Endodermal cell (in vitro differentiated cells): ENCODE measurements at regions not wholly inside any gene's neighbourhood (a gene's known extent, or its start where the extent isn't known, plus 50 kb on each side); places are given as distances from the start of the nearest gene placed in this dataset.
"Not testable (repeated sequence)": the region's sequence is repeated elsewhere in the genome, so short reads cannot be mapped to it uniquely, and the experiment has no call there.

Source experiments
- DNase-seq: peaks from one replicate; pipeline ENCODE4 v3.0.0-alpha.2; 2017
- H3K27ac ChIP-seq: 2 replicates; pipeline ENCODE4 v1.5.1; 2013; ENCODE audit warnings: mild to moderate bottlenecking, low read depth, low read length, moderate library complexity
- H3K27me3 ChIP-seq: 2 replicates; pipeline ENCODE4 v1.6.1; 2013; ENCODE audit warnings: mild to moderate bottlenecking, low read length, moderate library complexity; ENCODE audit not compliant: insufficient read depth, control insufficient read depth, poor library complexity, severe bottlenecking
- H3K36me3 ChIP-seq: 2 replicates; pipeline ENCODE4 v1.7.0; 2013; ENCODE audit warnings: mild to moderate bottlenecking, low read length, moderate library complexity; ENCODE audit not compliant: control insufficient read depth, insufficient read depth
- H3K4me1 ChIP-seq: one replicate; pipeline ENCODE4 v1.7.0; 2013; ENCODE audit warnings: low read length; ENCODE audit not compliant: control insufficient read depth, insufficient read depth
- H3K4me3 ChIP-seq: 2 replicates; pipeline ENCODE4 v1.5.1; 2013; ENCODE audit warnings: mild to moderate bottlenecking, low read length, moderate library complexity
- H3K9ac ChIP-seq: 2 replicates; pipeline ENCODE4 v1.6.1; 2013; ENCODE audit warnings: mild to moderate bottlenecking, low read length, moderate library complexity; ENCODE audit not compliant: poor library complexity, severe bottlenecking; ENCODE audit errors: extremely low read depth
- H3K9me3 ChIP-seq: 2 replicates; pipeline ENCODE4 v1.6.1; 2013; ENCODE audit warnings: mild to moderate bottlenecking, low read length, moderate library complexity; ENCODE audit not compliant: control insufficient read depth
- H3K27ac Mint-ChIP-seq: 2 replicates; pipeline ENCODE4 v1.8.0; 2020; ENCODE audit warnings: mixed read lengths
- H3K27me3 Mint-ChIP-seq: 2 replicates; pipeline ENCODE4 v1.8.0; 2021; ENCODE audit warnings: mild to moderate bottlenecking, mixed read lengths; ENCODE audit not compliant: insufficient read depth
- H3K36me3 Mint-ChIP-seq: 2 replicates; pipeline ENCODE4 v1.8.0; 2020; ENCODE audit warnings: low read depth, mixed read lengths
- H3K4me1 Mint-ChIP-seq: 2 replicates; pipeline ENCODE4 v1.8.0; 2020; ENCODE audit warnings: mixed read lengths
- H3K4me3 Mint-ChIP-seq: 2 replicates; pipeline ENCODE4 v1.8.0; 2020; ENCODE audit warnings: mild to moderate bottlenecking, moderate library complexity, mixed read lengths
- H3K9me3 Mint-ChIP-seq: 2 replicates; pipeline ENCODE4 v1.8.0; 2020; ENCODE audit warnings: mild to moderate bottlenecking, mixed read lengths
- whole genome bisulfite sequencing, 2 experiments: methylation state at CpG; one replicate each; pipeline versions ENCODE4 v1.1.5 to v1.1.7; 2013; ENCODE audit warnings: missing lambda C conversion rate in 2 of 2, mixed read lengths in 1 of 2; ENCODE audit not compliant: insufficient coverage in 1 of 2, insufficient read length in 1 of 2; 5-methylcytosine and 5-hydroxymethylcytosine counted together
- TF ChIP-seq, protein P1 (sequence below): fragments of 200-600 bp; sonication (generic); conservative IDR thresholded peaks from 2 replicates; pipeline ENCODE4 v1.5.0; 2021; ENCODE audit warnings: antibody characterized with exemption, mild to moderate bottlenecking

DNA sequence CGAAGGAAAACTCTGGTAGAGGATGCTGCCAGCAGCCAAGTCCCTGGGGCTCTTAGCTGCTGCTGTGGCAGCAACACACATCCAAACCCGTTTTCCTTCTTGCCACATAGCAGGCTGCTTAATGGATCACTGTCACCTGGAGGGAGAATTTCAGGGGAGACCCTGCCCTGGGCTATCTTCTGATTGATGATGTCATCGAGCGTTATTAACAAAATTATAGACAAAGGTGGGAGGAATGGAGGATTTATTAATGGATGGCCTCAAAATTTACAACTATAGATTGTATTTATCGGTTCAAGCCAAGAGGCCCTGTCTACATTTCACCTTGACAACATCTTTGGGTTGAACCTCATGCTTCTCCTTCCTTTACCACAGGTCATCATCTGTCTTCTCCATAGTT is 120.8 kb upstream of the PZP start:
- WGBS, 2 experiments, result 88 to 100% methylated on average over 3 to 5 of the region's 5 CpGs
- peaks cover 5% of the 10 kb centered on the region for H3K36me3 Mint-ChIP-seq
- H3K27ac Mint-ChIP-seq, result no peak overlapping the region

DNA sequence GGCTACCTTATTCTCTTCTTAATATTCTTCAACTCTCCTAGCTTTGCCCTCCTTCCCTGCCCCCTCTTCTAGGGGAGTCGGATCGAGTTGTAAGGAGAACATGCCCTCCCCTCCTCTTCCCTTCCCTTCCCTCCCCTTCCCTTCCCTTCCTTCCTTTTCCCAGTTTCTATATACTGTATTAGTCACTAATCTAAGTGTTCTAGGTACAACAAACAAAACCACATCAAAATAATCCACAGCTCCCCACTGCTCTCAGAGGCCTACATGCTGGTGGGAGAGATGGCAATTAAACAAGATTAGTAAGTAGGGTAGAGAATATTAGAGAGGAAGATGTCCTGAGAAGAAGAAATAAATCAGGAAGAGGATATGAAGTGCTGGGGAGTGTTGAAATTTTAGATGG is 119.9 kb upstream of the PZP start:
- Histone ChIP-seq H3K4me3 (no peak overlapping the region), H3K9ac (no peak overlapping the region), H3K4me1 (no peaks in the 10 kb centered on the region), H3K36me3 (no peaks in the 10 kb centered on the region), H3K9me3 (no peaks in the 10 kb centered on the region), H3K27ac (no peak overlapping the region), H3K27me3 (no peaks in the 10 kb centered on the region)
- Mint-ChIP-seq H3K27ac (no peak overlapping the region), H3K9me3 (no peaks in the 10 kb centered on the region), H3K27me3 (no peaks in the 10 kb centered on the region), H3K4me3 (no peak overlapping the region), H3K4me1 (peaks cover 8% of the 10 kb centered on the region), H3K36me3 (peaks cover 5% of the 10 kb centered on the region)
- TF ChIP-seq, protein P1, sequence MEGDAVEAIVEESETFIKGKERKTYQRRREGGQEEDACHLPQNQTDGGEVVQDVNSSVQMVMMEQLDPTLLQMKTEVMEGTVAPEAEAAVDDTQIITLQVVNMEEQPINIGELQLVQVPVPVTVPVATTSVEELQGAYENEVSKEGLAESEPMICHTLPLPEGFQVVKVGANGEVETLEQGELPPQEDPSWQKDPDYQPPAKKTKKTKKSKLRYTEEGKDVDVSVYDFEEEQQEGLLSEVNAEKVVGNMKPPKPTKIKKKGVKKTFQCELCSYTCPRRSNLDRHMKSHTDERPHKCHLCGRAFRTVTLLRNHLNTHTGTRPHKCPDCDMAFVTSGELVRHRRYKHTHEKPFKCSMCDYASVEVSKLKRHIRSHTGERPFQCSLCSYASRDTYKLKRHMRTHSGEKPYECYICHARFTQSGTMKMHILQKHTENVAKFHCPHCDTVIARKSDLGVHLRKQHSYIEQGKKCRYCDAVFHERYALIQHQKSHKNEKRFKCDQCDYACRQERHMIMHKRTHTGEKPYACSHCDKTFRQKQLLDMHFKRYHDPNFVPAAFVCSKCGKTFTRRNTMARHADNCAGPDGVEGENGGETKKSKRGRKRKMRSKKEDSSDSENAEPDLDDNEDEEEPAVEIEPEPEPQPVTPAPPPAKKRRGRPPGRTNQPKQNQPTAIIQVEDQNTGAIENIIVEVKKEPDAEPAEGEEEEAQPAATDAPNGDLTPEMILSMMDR, result no peak
- no peak for DNase-seq
- no CpG with 5 or more reads among the region's 2 CpGs for WGBS, 2 experiments

More for the DNA sequence above, 120.8 kb upstream of the PZP start:
- Histone ChIP-seq H3K36me3 (no peaks in the 10 kb centered on the region), H3K9ac (no peak overlapping the region), H3K27ac (no peak overlapping the region), H3K4me1 (no peaks in the 10 kb centered on the region), H3K27me3 (no peaks in the 10 kb centered on the region), H3K4me3 (no peak overlapping the region), H3K9me3 (no peaks in the 10 kb centered on the region)
- TF ChIP-seq, protein P1, result no peak
- Mint-ChIP-seq H3K9me3 (no peaks in the 10 kb centered on the region), H3K4me3 (no peak overlapping the region), H3K4me1 (no peaks in the 10 kb centered on the region), H3K27me3 (no peaks in the 10 kb centered on the region)
- DNase-seq, result no peak

DNA sequence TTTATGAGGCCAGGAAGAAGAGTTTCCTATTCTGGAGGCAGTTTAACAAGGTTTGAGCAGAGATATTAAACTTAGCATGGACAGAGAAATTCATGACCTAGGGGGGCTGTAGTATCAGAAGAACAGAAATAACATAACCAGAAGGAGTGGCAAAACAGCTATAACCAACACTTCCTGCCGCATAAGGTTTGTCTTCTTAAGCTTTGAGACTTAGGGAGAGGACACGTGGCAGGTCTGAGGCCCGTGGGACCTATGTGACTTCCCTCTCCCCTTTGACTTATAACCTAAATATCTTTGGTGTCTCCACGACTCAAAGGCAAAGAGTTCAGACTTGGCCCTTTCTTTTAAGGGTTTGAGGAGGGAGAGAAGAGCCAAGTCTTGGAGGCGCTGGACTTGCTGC is 119.1 kb upstream of the PZP start:
- TF ChIP-seq, protein P1, result no peak
- whole genome bisulfite sequencing, 2 experiments, result 89 to 93% methylated on average over 1 to 5 of the region's 5 CpGs
- no peaks in the 10 kb centered on the region for H3K27me3 Mint-ChIP-seq
- no peak overlapping the region for H3K27ac Mint-ChIP-seq
- H3K9me3 ChIP-seq, result no peaks in the 10 kb centered on the region
- no peak overlapping the region for H3K4me3 ChIP-seq
- peaks cover 10% of the 10 kb centered on the region for H3K4me1 Mint-ChIP-seq
- H3K9me3 Mint-ChIP-seq, result no peaks in the 10 kb centered on the region
- H3K36me3 Mint-ChIP-seq, result peaks cover 5% of the 10 kb centered on the region
- H3K36me3 ChIP-seq, result no peaks in the 10 kb centered on the region
- H3K4me3 Mint-ChIP-seq, result no peak overlapping the region
- no peak overlapping the region for H3K9ac ChIP-seq
- no peaks in the 10 kb centered on the region for H3K4me1 ChIP-seq
- H3K27me3 ChIP-seq, result no peaks in the 10 kb centered on the region
- DNase-seq, result no peak
- H3K27ac ChIP-seq, result no peak overlapping the region

DNA sequence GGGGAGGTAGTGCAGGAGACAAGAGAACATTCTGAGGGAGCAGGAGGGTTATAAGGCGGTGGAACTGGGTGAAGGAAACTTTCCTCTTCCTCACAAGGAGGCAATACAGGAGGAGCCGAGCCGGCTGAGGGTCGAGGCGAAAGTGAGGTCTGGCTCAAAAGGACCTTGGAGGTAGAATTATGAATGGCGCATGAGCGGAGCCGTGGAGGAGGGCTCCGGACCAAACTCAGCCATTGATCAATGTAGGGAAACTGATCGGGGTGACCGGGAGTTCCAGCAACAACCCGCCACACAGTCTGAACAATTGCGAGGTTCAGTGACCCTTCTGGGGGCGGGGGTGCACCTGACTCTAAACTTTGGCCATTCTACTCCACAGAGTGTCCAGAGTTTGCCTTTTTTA is 118.7 kb upstream of the PZP start:
- not testable (repeated sequence) for H3K9me3 Mint-ChIP-seq, H3K36me3 Mint-ChIP-seq, H3K27ac Mint-ChIP-seq, H3K4me1 Mint-ChIP-seq, H3K27me3 ChIP-seq, H3K4me3 ChIP-seq, H3K4me3 Mint-ChIP-seq, H3K36me3 ChIP-seq, H3K9ac ChIP-seq, H3K27me3 Mint-ChIP-seq, H3K4me1 ChIP-seq, H3K9me3 ChIP-seq, H3K27ac ChIP-seq, DNase-seq
- 94 to 97% methylated on average over 10 to 14 of the region's 14 CpGs for WGBS, 2 experiments
